Gastrocnemius medialis (tissue), 4 donors: ENCODE measurements at regions not wholly inside any gene's neighbourhood (a gene's known extent, or its start where the extent isn't known, plus 50 kb on each side); places are given as distances from the start of the nearest gene placed in this dataset.
"Not testable (repeated sequence)": the region's sequence is repeated elsewhere in the genome, so short reads cannot be mapped to it uniquely, and the experiment has no call there.

Experiments used
- ATAC-seq, 2 donors: fragments of 150-250 bp; one replicate each; pipeline ENCODE4 v1.9.1; 2016
- DNase-seq, 2 donors: peaks; one replicate each; pipeline ENCODE4 v3.0.0-alpha.2; 2019
- H3K27ac ChIP-seq, 4 donors: fragments of 200-600 bp; sonication (generic); 1 replicate in 1 of 4; 2 replicates in 3 of 4; pipeline ENCODE4 v1.5.1; 2016 to 2018; ENCODE audit warnings: mild to moderate bottlenecking in 2 of 4, moderate library complexity in 1 of 4
- H3K27me3 ChIP-seq, 3 donors: fragments of 200-600 bp; sonication (generic) in 2 of 3; 1 replicate in 1 of 3; 2 replicates in 2 of 3; pipeline versions ENCODE4 v1.5.1 to v1.6.0; 2016 to 2019; ENCODE audit warnings: mild to moderate bottlenecking in 1 of 3, moderate library complexity in 1 of 3
- H3K36me3 ChIP-seq, 2 donors: fragments of 200-600 bp; sonication (generic) in 1 of 2; one replicate each; pipeline ENCODE4 v1.5.1; 2017 to 2018
- H3K4me1 ChIP-seq, 2 donors: fragments of 200-600 bp; sonication (generic) in 1 of 2; one replicate each; pipeline ENCODE4 v1.5.1; 2016 to 2017; ENCODE audit warnings: mild to moderate bottlenecking in 2 of 2
- H3K4me3 ChIP-seq, 4 donors: fragments of 200-600 bp; sonication (generic) in 3 of 4; 1 replicate in 1 of 4; 2 replicates in 3 of 4; pipeline ENCODE4 v1.5.1; 2016 to 2019; ENCODE audit warnings: mild to moderate bottlenecking in 2 of 4
- H3K9me3 ChIP-seq, 3 donors: fragments of 200-600 bp; sonication (generic) in 2 of 3; 1 replicate in 1 of 3; 2 replicates in 2 of 3; pipeline ENCODE4 v1.5.1; 2016 to 2019
- CTCF ChIP-seq, 5 experiments: fragments of 450-650 bp in 3 of 5; fragments of 200-600 bp in 2 of 5; sonication (generic) in 2 of 5; IDR thresholded peaks in 4 of 5; conservative IDR thresholded peaks in 1 of 5; 1 replicate in 4 of 5; 2 replicates in 1 of 5; pipeline ENCODE4 v1.5.1; 2016 to 2019; ENCODE audit warnings: antibody characterized with exemption in 5 of 5, mild to moderate bottlenecking in 3 of 5, moderate library complexity in 3 of 5
- POLR2A ChIP-seq, 2 donors: fragments of 450-650 bp; IDR thresholded peaks; one replicate each; pipeline ENCODE4 v1.6.1; 2017; ENCODE audit warnings: antibody characterized with exemption in 2 of 2, mild to moderate bottlenecking in 2 of 2, moderate library complexity in 2 of 2
- in situ Hi-C, 4 donors: fragments of 200-750 bp; cut with MboI; loops; one replicate each; pipeline versions ENCODE4 v1.15.0 to v1.8.0; 2017; ENCODE audit warnings: low sequenced_read_pairs in 4 of 4
- intact Hi-C: fragments of 100-400 bp; cut with DNase I; formaldehyde crosslinking; loops from one replicate; pipeline ENCODE4 v1.15.1; 2023; ENCODE audit warnings: low total_unique reads

- H3K4me3 ChIP-seq, result no peak overlapping the region
- intact Hi-C loops, result no loop called here
- H3K27me3 ChIP-seq, result no peaks in the 10 kb centered on the region
- H3K36me3 ChIP-seq, result no peaks in the 10 kb centered on the region
- H3K9me3 ChIP-seq, result no peaks in the 10 kb centered on the region
- no peaks in the 10 kb centered on the region for H3K4me1 ChIP-seq
- in situ Hi-C loops, result no loop called here
- no peak for ATAC-seq
- H3K27ac ChIP-seq, result no peak overlapping the region
- DNase-seq, result no peak
- no peak for TF ChIP-seq POLR2A (IDR thresholded peaks at IDR 0.05)
- TF ChIP-seq CTCF (IDR thresholded peaks at IDR 0.05 in 4 of 5, conservative IDR thresholded peaks at IDR 0.05 in 1 of 5), result no peak
Measured at GRCh38 chr4:63080934-63081333, 1328.3 kb downstream of the TECRL start.

GRCh38 chr4:63063760-63064159 is 1345.5 kb downstream of the TECRL start:
- no peaks in the 10 kb centered on the region for H3K36me3 ChIP-seq
- TF ChIP-seq CTCF (IDR thresholded peaks at IDR 0.05 in 4 of 5, conservative IDR thresholded peaks at IDR 0.05 in 1 of 5) (no peak), POLR2A (IDR thresholded peaks at IDR 0.05) (no peak)
- H3K27me3 ChIP-seq, result no peaks in the 10 kb centered on the region
- intact Hi-C loops (no loop called here), in situ Hi-C loops (no loop called here)
- DNase-seq (no peak), ATAC-seq (no peak)
- no peak overlapping the region for H3K4me3 ChIP-seq
- no peaks in the 10 kb centered on the region for H3K4me1 ChIP-seq
- no peak overlapping the region for H3K27ac ChIP-seq
- H3K9me3 ChIP-seq, result no peaks in the 10 kb centered on the region

GRCh38 chr4:63062891-63063290 is 1346.4 kb downstream of the TECRL start:
- H3K4me1 ChIP-seq, DNase-seq, H3K36me3 ChIP-seq, ATAC-seq, H3K27me3 ChIP-seq, H3K9me3 ChIP-seq, H3K27ac ChIP-seq, H3K4me3 ChIP-seq, in situ Hi-C loops, intact Hi-C loops: not testable (repeated sequence)

GRCh38 chr4:63049726-63050125 is 1359.5 kb downstream of the TECRL start:
- Histone ChIP-seq H3K27me3 (no peaks in the 10 kb centered on the region), H3K4me3 (no peak overlapping the region), H3K36me3 (no peaks in the 10 kb centered on the region), H3K27ac (no peak overlapping the region), H3K4me1 (no peaks in the 10 kb centered on the region), H3K9me3 (no peaks in the 10 kb centered on the region)
- intact Hi-C loops (no loop called here), in situ Hi-C loops (no loop called here)
- no peak for ATAC-seq
- no peak for DNase-seq
- TF ChIP-seq CTCF (IDR thresholded peaks at IDR 0.05 in 4 of 5, conservative IDR thresholded peaks at IDR 0.05 in 1 of 5), result no peak

- H3K4me1 ChIP-seq, result no peaks in the 10 kb centered on the region
- H3K4me3 ChIP-seq, result no peak overlapping the region
- no peaks in the 10 kb centered on the region for H3K27me3 ChIP-seq
- in situ Hi-C loops (no loop called here), intact Hi-C loops (no loop called here)
- H3K27ac ChIP-seq, result no peak overlapping the region
- no peak for ATAC-seq
- DNase-seq, result no peak
- TF ChIP-seq CTCF (IDR thresholded peaks at IDR 0.05 in 4 of 5, conservative IDR thresholded peaks at IDR 0.05 in 1 of 5) (no peak), POLR2A (IDR thresholded peaks at IDR 0.05) (no peak)
- H3K9me3 ChIP-seq, result no peaks in the 10 kb centered on the region
- H3K36me3 ChIP-seq, result no peaks in the 10 kb centered on the region
Measured at GRCh38 chr4:63049278-63049677, 1360.0 kb downstream of the TECRL start.
